Glutamatergic neuron (in vitro differentiated cells): ENCODE measurements at regions not wholly inside any gene's neighbourhood (a gene's known extent, or its start where the extent isn't known, plus 50 kb on each side); places are given as distances from the start of the nearest gene placed in this dataset.

Source experiments
- DNase-seq: peaks from one replicate; pipeline ENCODE4 v3.0.0; 2022
- H3K27ac Mint-ChIP-seq: one replicate; pipeline ENCODE4 v1.8.0; 2020; ENCODE audit warnings: mild to moderate bottlenecking, mixed read lengths, inconsistent platforms; ENCODE audit not compliant: unreplicated experiment
- H3K27me3 Mint-ChIP-seq: one replicate; pipeline ENCODE4 v1.8.0; 2020; ENCODE audit warnings: mild to moderate bottlenecking, moderate library complexity, mixed read lengths, inconsistent platforms; ENCODE audit not compliant: unreplicated experiment
- H3K36me3 Mint-ChIP-seq: one replicate; pipeline ENCODE4 v1.8.0; 2020; ENCODE audit warnings: mild to moderate bottlenecking, mixed read lengths, inconsistent platforms; ENCODE audit not compliant: unreplicated experiment
- H3K4me1 Mint-ChIP-seq: one replicate; pipeline ENCODE4 v1.8.0; 2020; ENCODE audit warnings: mild to moderate bottlenecking, low read depth, mixed read lengths, inconsistent platforms; ENCODE audit not compliant: unreplicated experiment
- H3K4me3 Mint-ChIP-seq: one replicate; pipeline ENCODE4 v1.8.0; 2020; ENCODE audit warnings: mild to moderate bottlenecking, mixed read lengths, inconsistent platforms; ENCODE audit not compliant: unreplicated experiment
- H3K9me3 Mint-ChIP-seq: one replicate; pipeline ENCODE4 v1.8.0; 2020; ENCODE audit warnings: mild to moderate bottlenecking, moderate library complexity, mixed read lengths, inconsistent platforms; ENCODE audit not compliant: unreplicated experiment
- TF ChIP-seq, protein P1 (sequence below): fragments of 200-600 bp; sonication (generic); IDR thresholded peaks from one replicate; pipeline ENCODE4 v1.5.0; 2021; ENCODE audit not compliant: partially characterized antibody, unreplicated experiment

DNA sequence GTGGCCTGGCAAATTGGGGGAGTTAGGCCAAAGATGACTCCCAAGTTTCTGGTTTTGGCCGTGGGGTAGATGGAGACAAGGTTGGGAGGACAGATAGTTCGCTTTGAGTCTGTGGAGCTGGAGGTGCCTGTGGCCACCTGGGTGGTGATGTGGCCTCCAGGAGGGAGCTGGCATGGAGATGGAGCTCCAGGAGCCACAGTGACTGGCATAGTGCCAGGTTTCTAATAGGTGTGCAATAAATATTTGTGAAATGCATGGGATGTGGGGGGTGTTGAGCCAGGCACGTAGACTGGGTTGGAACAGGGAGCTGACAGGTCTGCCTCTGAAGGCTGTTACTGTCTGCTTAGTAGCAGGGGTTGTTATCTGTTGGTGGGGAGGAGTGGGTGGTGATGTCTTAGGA is 102.7 kb downstream of the PAX1 start:
- DNase-seq, result no peak
- Mint-ChIP-seq H3K4me3 (no peak overlapping the region), H3K27me3 (peaks cover 1% of the 10 kb centered on the region), H3K4me1 (no peaks in the 10 kb centered on the region), H3K36me3 (peaks cover 9% of the 10 kb centered on the region), H3K9me3 (peaks cover 15% of the 10 kb centered on the region), H3K27ac (no peak overlapping the region)
- TF ChIP-seq, protein P1, sequence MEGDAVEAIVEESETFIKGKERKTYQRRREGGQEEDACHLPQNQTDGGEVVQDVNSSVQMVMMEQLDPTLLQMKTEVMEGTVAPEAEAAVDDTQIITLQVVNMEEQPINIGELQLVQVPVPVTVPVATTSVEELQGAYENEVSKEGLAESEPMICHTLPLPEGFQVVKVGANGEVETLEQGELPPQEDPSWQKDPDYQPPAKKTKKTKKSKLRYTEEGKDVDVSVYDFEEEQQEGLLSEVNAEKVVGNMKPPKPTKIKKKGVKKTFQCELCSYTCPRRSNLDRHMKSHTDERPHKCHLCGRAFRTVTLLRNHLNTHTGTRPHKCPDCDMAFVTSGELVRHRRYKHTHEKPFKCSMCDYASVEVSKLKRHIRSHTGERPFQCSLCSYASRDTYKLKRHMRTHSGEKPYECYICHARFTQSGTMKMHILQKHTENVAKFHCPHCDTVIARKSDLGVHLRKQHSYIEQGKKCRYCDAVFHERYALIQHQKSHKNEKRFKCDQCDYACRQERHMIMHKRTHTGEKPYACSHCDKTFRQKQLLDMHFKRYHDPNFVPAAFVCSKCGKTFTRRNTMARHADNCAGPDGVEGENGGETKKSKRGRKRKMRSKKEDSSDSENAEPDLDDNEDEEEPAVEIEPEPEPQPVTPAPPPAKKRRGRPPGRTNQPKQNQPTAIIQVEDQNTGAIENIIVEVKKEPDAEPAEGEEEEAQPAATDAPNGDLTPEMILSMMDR, result no peak

- Mint-ChIP-seq H3K27me3 (peaks cover 1% of the 10 kb centered on the region), H3K9me3 (peaks cover 14% of the 10 kb centered on the region), H3K4me1 (no peaks in the 10 kb centered on the region), H3K4me3 (no peak overlapping the region), H3K36me3 (peaks cover 9% of the 10 kb centered on the region), H3K27ac (no peak overlapping the region)
- TF ChIP-seq, protein P1, result no peak
- DNase-seq, result no peak
Observed at GRCh38 chr20:21804802-21805201, 99.3 kb downstream of the PAX1 start.

DNA sequence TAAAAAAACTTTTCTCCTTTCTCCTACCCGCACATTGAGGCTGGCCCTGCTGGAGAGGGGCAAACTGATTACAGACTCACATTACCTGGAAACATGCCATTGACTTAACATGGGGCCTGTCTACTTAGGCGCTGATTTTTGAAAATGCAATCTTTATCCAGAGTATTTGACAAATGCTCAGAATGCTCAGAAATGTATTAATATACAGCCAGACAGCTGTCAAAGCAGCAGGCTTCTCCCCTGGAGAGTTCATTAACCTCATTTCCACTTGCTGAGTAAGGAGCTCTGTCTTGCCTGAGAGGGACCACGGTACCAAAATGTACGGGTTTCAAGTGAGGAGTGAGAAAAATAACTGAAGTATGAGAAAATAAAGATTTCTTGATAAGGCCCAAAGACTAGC is 95.7 kb downstream of the PAX1 start:
- TF ChIP-seq, protein P1, result no peak
- H3K4me3 Mint-ChIP-seq, result no peak overlapping the region
- peaks cover 6% of the 10 kb centered on the region for H3K9me3 Mint-ChIP-seq
- H3K4me1 Mint-ChIP-seq, result no peaks in the 10 kb centered on the region
- H3K27ac Mint-ChIP-seq, result no peak overlapping the region
- peaks cover 5% of the 10 kb centered on the region for H3K36me3 Mint-ChIP-seq
- peaks cover 10% of the 10 kb centered on the region for H3K27me3 Mint-ChIP-seq
- DNase-seq, result no peak

DNA sequence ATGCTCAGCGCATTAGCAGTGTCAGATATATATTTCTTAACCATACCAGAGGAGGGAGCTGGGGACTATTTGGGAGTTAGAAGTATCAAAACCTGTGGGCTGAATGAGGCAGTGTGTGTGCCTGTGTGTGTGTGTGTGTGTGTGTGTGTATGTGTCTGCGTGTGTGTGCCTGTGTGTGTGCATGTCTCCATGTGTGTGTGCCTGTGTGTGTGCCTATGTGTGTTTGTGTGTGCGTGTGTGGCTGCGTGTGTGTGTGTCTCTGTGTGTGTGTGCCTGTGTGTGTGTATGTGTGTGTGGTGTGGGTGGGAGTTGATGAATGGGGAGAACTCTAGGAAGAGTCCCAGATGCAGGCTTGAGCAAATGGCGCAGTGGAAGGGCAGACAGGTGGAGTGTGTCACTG is 92.9 kb downstream of the PAX1 start:
- Mint-ChIP-seq H3K27ac (no peak overlapping the region), H3K9me3 (no peaks in the 10 kb centered on the region), H3K36me3 (no peaks in the 10 kb centered on the region), H3K27me3 (peaks cover 9% of the 10 kb centered on the region), H3K4me3 (no peak overlapping the region), H3K4me1 (no peaks in the 10 kb centered on the region)
- DNase-seq, result no peak
- TF ChIP-seq, protein P1, result no peak

DNA sequence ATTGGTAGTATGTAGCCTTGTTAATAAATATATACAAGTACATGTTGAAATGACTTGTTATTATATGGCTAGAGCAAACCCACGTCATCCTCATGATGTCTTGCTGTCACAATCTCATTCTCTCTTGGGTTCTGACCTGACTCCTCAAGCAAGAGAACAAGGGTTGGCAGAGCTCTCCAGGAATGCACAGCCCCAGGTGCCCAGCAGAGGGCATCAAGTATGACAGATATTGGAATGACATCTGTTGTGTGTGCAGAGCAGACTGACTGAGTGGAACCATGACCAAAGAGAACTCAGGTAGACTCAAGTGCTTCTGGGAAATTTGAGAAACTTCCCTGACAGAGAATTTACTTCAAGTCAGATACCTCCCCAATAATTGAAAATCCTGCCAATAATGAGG is 90.6 kb downstream of the PAX1 start:
- H3K36me3 Mint-ChIP-seq, result no peaks in the 10 kb centered on the region
- peaks cover 9% of the 10 kb centered on the region for H3K27me3 Mint-ChIP-seq
- no peaks in the 10 kb centered on the region for H3K9me3 Mint-ChIP-seq
- no peak for DNase-seq
- H3K4me1 Mint-ChIP-seq, result no peaks in the 10 kb centered on the region
- TF ChIP-seq, protein P1, result no peak
- H3K4me3 Mint-ChIP-seq, result no peak overlapping the region
- no peak overlapping the region for H3K27ac Mint-ChIP-seq
